ENCODE measurements at regions not wholly inside any gene's neighbourhood (a gene's known extent, or its start where the extent isn't known, plus 50 kb on each side); places are given as distances from the start of the nearest gene placed in this dataset.

GRCh38 chr10:33758299-33758698 lies 423.8 kb upstream of the NRP1 start:
- Histone ChIP-seq H3K9ac (ENCODE audit: insufficient read depth, low read length) (no peak overlapping the region), H2AFZ (ENCODE audit: low read length) (no peak overlapping the region), H3K36me3 (ENCODE audit: control insufficient read depth, insufficient read depth, low read length) (no peaks in the 10 kb centered on the region), H3K4me2 (ENCODE audit: extremely low read depth, insufficient read depth, low read length) (no peak overlapping the region), H3K79me2 (ENCODE audit: control insufficient read depth, insufficient read depth, low read length) (no peaks in the 10 kb centered on the region), H4K20me1 (ENCODE audit: control insufficient read depth, extremely low read depth, insufficient read depth, low read length) (no peaks in the 10 kb centered on the region), H3K4me1 (ENCODE audit: control insufficient read depth, extremely low read depth, insufficient read depth, low read length) (no peaks in the 10 kb centered on the region), H3K27ac (ENCODE audit: insufficient read depth, low read length) (no peak overlapping the region), H3K27me3 (ENCODE audit: control insufficient read depth, insufficient read depth, low read length) (no peaks in the 10 kb centered on the region), H3K9me3 (ENCODE audit: control insufficient read depth, insufficient read depth, low read depth, low read length) (no peaks in the 10 kb centered on the region), H3K4me3 (replicated peaks in 1 of 4; ENCODE audit: control extremely low read depth in 1 of 4, insufficient read depth in 1 of 4, low read depth in 3 of 4, low read length in 4 of 4) (no peak overlapping the region)
- DNase-seq (ENCODE audit: low read depth in 2 of 2), result no peak
- TF ChIP-seq EZH2 (IDR thresholded peaks at IDR 0.05; ENCODE audit: low read length, missing control alignments) (no peak), CTCF (conservative IDR thresholded peaks at IDR 0.05 in 1 of 2, IDR thresholded peaks at IDR 0.05 in 1 of 2; ENCODE audit: low read depth in 1 of 2, low read length in 2 of 2) (no peak)

- H3K4me2 ChIP-seq (ENCODE audit: extremely low read depth, insufficient read depth, low read length), result no peak overlapping the region
- H3K36me3 ChIP-seq (ENCODE audit: control insufficient read depth, insufficient read depth, low read length), result no peaks in the 10 kb centered on the region
- TF ChIP-seq EZH2 (IDR thresholded peaks at IDR 0.05; ENCODE audit: low read length, missing control alignments), result no peak
- TF ChIP-seq CTCF (conservative IDR thresholded peaks at IDR 0.05 in 1 of 2, IDR thresholded peaks at IDR 0.05 in 1 of 2; ENCODE audit: low read depth in 1 of 2, low read length in 2 of 2), result no peak
- no peak overlapping the region for H3K4me3 ChIP-seq (replicated peaks in 1 of 4; ENCODE audit: control extremely low read depth in 1 of 4, insufficient read depth in 1 of 4, low read depth in 3 of 4, low read length in 4 of 4)
- H3K9ac ChIP-seq (ENCODE audit: insufficient read depth, low read length), result no peak overlapping the region
- H2AFZ ChIP-seq (ENCODE audit: low read length), result no peak overlapping the region
- no peaks in the 10 kb centered on the region for H3K4me1 ChIP-seq (ENCODE audit: control insufficient read depth, extremely low read depth, insufficient read depth, low read length)
- DNase-seq (ENCODE audit: low read depth in 2 of 2), result no peak
- H3K79me2 ChIP-seq (ENCODE audit: control insufficient read depth, insufficient read depth, low read length), result no peaks in the 10 kb centered on the region
- H4K20me1 ChIP-seq (ENCODE audit: control insufficient read depth, extremely low read depth, insufficient read depth, low read length), result no peaks in the 10 kb centered on the region
- H3K9me3 ChIP-seq (ENCODE audit: control insufficient read depth, insufficient read depth, low read depth, low read length), result no peaks in the 10 kb centered on the region
- H3K27ac ChIP-seq (ENCODE audit: insufficient read depth, low read length), result no peak overlapping the region
- H3K27me3 ChIP-seq (ENCODE audit: control insufficient read depth, insufficient read depth, low read length), result no peaks in the 10 kb centered on the region
Observed at GRCh38 chr10:33754052-33754451, 419.6 kb upstream of the NRP1 start.

- H3K4me2 ChIP-seq (ENCODE audit: extremely low read depth, insufficient read depth, low read length), result no peak overlapping the region
- H3K79me2 ChIP-seq (ENCODE audit: control insufficient read depth, insufficient read depth, low read length), result no peaks in the 10 kb centered on the region
- no peaks in the 10 kb centered on the region for H4K20me1 ChIP-seq (ENCODE audit: control insufficient read depth, extremely low read depth, insufficient read depth, low read length)
- H3K4me3 ChIP-seq (replicated peaks in 1 of 4; ENCODE audit: control extremely low read depth in 1 of 4, insufficient read depth in 1 of 4, low read depth in 3 of 4, low read length in 4 of 4), result no peak overlapping the region
- no peaks in the 10 kb centered on the region for H3K4me1 ChIP-seq (ENCODE audit: control insufficient read depth, extremely low read depth, insufficient read depth, low read length)
- no peak for DNase-seq (ENCODE audit: low read depth in 2 of 2)
- TF ChIP-seq EZH2 (IDR thresholded peaks at IDR 0.05; ENCODE audit: low read length, missing control alignments), result no peak
- TF ChIP-seq CTCF (conservative IDR thresholded peaks at IDR 0.05 in 1 of 2, IDR thresholded peaks at IDR 0.05 in 1 of 2; ENCODE audit: low read depth in 1 of 2, low read length in 2 of 2), result no peak
- no peaks in the 10 kb centered on the region for H3K36me3 ChIP-seq (ENCODE audit: control insufficient read depth, insufficient read depth, low read length)
- H2AFZ ChIP-seq (ENCODE audit: low read length), result no peak overlapping the region
- no peak overlapping the region for H3K9ac ChIP-seq (ENCODE audit: insufficient read depth, low read length)
- no peaks in the 10 kb centered on the region for H3K9me3 ChIP-seq (ENCODE audit: control insufficient read depth, insufficient read depth, low read depth, low read length)
- H3K27ac ChIP-seq (ENCODE audit: insufficient read depth, low read length), result no peak overlapping the region
- H3K27me3 ChIP-seq (ENCODE audit: control insufficient read depth, insufficient read depth, low read length), result no peaks in the 10 kb centered on the region
Observed at GRCh38 chr10:33753389-33753788, 418.9 kb upstream of the NRP1 start.
